ENCODE measurements at regions not wholly inside any gene's neighbourhood (a gene's known extent, or its start where the extent isn't known, plus 50 kb on each side); places are given as distances from the start of the nearest gene placed in this dataset.
"Not testable (repeated sequence)": the region's sequence is repeated elsewhere in the genome, so short reads cannot be mapped to it uniquely, and the experiment has no call there.

DNA sequence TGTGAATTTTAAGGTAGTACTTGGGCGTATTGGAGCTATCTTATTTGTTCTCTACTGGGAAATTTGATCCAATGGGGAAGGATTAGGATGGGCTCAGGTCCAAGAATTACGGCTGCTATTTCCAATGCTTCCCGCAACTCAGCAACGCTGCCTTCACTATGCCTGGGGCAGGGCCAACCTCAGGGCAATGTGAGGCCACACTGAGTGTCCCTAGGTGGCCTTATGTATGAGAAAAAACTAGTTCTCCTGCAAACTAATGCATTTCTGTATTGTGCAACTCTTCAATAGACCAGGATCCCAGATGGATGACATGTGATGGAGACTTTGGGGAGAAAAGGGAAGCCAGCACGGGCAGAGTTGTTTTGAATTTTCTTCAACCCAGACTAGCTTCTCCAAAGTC, 168.1 kb downstream of the DUSP10 start:
- TF ChIP-seq, protein P1, sequence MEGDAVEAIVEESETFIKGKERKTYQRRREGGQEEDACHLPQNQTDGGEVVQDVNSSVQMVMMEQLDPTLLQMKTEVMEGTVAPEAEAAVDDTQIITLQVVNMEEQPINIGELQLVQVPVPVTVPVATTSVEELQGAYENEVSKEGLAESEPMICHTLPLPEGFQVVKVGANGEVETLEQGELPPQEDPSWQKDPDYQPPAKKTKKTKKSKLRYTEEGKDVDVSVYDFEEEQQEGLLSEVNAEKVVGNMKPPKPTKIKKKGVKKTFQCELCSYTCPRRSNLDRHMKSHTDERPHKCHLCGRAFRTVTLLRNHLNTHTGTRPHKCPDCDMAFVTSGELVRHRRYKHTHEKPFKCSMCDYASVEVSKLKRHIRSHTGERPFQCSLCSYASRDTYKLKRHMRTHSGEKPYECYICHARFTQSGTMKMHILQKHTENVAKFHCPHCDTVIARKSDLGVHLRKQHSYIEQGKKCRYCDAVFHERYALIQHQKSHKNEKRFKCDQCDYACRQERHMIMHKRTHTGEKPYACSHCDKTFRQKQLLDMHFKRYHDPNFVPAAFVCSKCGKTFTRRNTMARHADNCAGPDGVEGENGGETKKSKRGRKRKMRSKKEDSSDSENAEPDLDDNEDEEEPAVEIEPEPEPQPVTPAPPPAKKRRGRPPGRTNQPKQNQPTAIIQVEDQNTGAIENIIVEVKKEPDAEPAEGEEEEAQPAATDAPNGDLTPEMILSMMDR (IDR thresholded peaks at IDR 0.05; ENCODE audit: low read depth, low read length, missing control alignments) = no peak
- no peak for DNase-seq (ENCODE audit: low read depth)
- no peak overlapping the region for H3K4me3 ChIP-seq (ENCODE audit: low read depth, low read length)

DNA sequence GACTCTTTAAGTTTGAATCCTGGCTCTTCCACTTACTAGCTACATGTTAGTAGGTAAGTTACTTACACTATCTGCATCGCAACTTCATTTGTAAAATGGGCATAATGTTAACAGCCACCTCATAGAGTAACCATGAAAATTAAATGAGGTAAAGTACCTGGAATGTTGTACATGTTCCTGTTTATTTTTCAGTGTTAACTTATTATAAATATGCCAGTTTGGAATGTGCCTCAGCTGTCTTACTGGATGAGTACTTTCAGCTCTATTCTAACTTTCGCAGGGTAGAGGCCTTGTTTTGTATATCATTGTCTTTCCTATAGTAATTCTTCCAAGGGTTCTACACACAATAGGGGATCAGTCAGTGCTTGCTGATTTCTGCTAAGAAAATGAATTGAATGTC, 167.4 kb downstream of the DUSP10 start:
- TF ChIP-seq, protein P1 (IDR thresholded peaks at IDR 0.05; ENCODE audit: low read depth, low read length, missing control alignments) = no peak
- no peak overlapping the region for H3K4me3 ChIP-seq (ENCODE audit: low read depth, low read length)
- no peak for DNase-seq (ENCODE audit: low read depth)

DNA sequence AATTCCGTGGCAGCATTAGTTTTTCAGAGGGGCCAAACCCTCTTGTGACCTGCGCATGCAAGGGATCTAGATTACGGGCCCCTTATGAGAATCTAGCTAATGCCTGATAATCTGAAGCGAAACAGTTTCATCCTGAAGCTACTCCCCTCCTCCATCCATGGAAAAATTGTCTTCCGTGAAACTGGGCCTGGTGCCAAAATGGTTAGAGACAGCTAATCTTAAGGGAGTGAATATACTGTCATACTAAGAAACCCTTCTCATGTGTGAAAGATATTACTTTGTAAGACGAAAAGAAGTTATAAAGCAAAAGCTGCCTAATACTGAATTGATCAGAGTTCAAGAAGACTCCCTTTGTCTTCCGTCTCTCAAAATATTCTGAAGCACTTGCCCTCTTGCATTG, 166.3 kb downstream of the DUSP10 start:
- H3K4me3 ChIP-seq (ENCODE audit: low read depth, low read length) = no peak overlapping the region
- no peak for DNase-seq (ENCODE audit: low read depth)
- TF ChIP-seq, protein P1 (IDR thresholded peaks at IDR 0.05; ENCODE audit: low read depth, low read length, missing control alignments) = no peak

DNA sequence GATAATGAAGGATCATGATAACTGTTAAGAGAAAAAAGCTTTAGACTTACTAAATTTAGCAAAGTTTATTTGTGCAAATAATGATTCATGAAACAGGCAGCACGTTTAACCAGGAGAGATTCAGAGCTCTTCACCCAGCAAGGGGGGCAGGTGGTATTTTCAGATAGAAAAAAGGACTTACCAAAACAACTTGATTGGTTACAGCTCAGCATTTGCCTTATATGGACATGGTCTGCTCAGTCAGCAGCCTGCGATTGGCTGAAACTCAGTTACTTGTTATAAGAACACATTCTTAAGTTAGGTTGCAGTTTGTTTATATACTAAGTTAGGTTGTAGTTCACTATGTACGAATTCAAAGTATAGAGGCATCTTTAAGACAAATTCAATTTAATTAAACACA, 165.6 kb downstream of the DUSP10 start:
- TF ChIP-seq, protein P1 (IDR thresholded peaks at IDR 0.05; ENCODE audit: low read depth, low read length, missing control alignments) = no peak
- H3K4me3 ChIP-seq (ENCODE audit: low read depth, low read length) = no peak overlapping the region
- DNase-seq (ENCODE audit: low read depth) = no peak

- DNase-seq (ENCODE audit: low read depth) = no peak
- H3K4me3 ChIP-seq (ENCODE audit: low read depth, low read length) = no peak overlapping the region
- TF ChIP-seq, protein P1 (IDR thresholded peaks at IDR 0.05; ENCODE audit: low read depth, low read length, missing control alignments) = no peak
Observed at GRCh38 chr1:221583465-221583864, 158.4 kb downstream of the DUSP10 start.

DNA sequence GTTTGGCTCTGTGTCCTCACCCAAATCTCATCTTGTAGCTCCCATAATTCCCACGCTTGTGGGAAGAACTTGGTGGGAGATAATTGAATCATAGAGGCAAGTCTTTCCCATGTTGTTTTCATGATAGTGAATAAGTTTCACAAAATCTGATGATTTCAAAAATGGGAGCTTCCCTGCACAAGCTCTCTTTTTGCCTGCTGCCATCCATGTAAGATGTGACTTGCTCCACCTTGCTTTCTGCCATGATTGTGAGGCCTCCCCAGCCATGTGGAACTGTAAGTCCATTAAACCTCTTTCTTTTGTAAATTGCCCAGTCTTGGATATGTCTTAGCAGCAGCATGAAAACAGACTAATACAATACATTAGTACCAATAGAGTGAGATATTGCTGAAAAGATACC, 154.9 kb downstream of the DUSP10 start:
- H3K4me3 ChIP-seq (ENCODE audit: low read depth, low read length) = not testable (repeated sequence)

GRCh38 chr1:221591250-221591649, 150.6 kb downstream of the DUSP10 start:
- DNase-seq (ENCODE audit: low read depth) = not testable (repeated sequence)

More for the DNA sequence above, 154.9 kb downstream of the DUSP10 start:
- DNase-seq (ENCODE audit: low read depth) = not testable (repeated sequence)

DNA sequence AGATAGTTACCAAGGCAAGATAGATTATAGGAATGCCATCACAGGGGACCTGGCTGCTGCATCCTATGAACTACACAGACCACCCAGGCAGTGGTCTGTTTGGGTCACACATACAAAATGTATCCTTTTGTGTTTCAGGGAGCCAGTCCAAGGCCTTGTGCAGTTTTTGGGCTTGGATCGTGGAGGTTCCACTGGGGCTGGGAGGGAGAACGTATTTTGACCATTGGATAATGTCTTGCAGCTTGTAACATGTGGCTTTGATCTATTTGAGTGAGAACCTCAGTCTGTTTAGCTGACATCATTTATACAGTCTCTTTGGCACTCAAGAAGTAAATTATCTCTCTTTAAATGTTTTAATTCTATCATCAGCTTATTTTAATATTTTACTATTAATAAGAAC, 147.3 kb downstream of the DUSP10 start:
- TF ChIP-seq, protein P1 (IDR thresholded peaks at IDR 0.05; ENCODE audit: low read depth, low read length, missing control alignments) = no peak
- no peak overlapping the region for H3K4me3 ChIP-seq (ENCODE audit: low read depth, low read length)
- no peak for DNase-seq (ENCODE audit: low read depth)

More at GRCh38 chr1:221591250-221591649, 150.6 kb downstream of the DUSP10 start:
- not testable (repeated sequence) for H3K4me3 ChIP-seq (ENCODE audit: low read depth, low read length)
